ENCODE measurements at regions not wholly inside any gene's neighbourhood (a gene's known extent, or its start where the extent isn't known, plus 50 kb on each side); places are given as distances from the start of the nearest gene placed in this dataset.

DNA sequence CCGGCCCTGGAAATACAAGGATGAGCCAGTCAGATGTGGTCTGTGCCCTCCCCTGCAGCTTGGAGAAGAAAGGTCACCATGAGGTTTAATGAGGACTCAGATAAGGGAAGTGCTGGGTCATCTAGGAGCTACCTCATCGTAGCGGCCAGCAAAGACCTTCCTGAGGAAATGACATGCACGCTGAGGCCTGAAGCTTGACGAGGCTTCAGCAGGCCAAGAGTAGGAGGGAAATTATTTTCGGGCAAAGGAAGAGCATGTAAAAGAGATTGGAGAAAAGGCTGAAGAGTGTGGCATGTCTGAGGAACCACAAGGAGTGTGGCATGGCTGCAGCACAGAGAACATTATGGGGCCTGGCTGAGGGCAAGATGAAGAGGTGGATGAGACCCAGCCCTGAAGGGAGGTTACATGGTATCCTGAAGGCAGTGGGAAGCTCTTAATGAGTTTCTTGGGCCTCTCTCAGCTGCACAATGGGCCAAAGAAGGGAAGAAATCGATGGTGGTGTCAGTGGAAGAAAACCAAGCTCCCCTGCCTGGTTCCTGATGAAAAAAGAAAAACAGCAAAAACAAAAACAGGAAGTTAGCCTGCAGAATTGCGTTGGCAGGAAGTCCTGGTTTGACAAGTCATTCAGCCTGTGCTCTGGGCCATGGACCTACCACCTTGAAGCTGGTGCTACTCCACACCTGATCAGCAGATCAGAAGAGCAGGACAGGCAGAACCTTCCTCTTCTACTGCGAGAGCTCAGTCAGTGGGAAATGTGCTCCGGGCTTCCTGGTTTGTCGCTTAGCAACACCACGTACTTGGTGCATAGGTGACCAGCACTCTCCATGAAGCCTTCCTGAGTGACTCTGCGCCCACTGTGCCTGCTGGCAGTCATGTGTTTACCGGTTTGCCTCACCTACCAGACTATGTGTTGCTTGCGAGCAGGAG lies 134.5 kb upstream of the KLF3 start (continued):
- TF ChIP-seq RBM25 (IDR thresholded peaks at IDR 0.05; ENCODE audit: low read depth, low read length, severe bottlenecking) = no peak
- TF ChIP-seq NBN (IDR thresholded peaks at IDR 0.05; ENCODE audit: low read depth) = peak; percentile 84
- TF ChIP-seq KDM4B (IDR thresholded peaks at IDR 0.05; ENCODE audit: borderline replicate concordance in 2 of 2, low read depth in 1 of 2) = 0 out of 4 replicates have a peak, but pooled peaks of 1 of the 2 experiments have one; percentile 48
- TF ChIP-seq, protein P1, sequence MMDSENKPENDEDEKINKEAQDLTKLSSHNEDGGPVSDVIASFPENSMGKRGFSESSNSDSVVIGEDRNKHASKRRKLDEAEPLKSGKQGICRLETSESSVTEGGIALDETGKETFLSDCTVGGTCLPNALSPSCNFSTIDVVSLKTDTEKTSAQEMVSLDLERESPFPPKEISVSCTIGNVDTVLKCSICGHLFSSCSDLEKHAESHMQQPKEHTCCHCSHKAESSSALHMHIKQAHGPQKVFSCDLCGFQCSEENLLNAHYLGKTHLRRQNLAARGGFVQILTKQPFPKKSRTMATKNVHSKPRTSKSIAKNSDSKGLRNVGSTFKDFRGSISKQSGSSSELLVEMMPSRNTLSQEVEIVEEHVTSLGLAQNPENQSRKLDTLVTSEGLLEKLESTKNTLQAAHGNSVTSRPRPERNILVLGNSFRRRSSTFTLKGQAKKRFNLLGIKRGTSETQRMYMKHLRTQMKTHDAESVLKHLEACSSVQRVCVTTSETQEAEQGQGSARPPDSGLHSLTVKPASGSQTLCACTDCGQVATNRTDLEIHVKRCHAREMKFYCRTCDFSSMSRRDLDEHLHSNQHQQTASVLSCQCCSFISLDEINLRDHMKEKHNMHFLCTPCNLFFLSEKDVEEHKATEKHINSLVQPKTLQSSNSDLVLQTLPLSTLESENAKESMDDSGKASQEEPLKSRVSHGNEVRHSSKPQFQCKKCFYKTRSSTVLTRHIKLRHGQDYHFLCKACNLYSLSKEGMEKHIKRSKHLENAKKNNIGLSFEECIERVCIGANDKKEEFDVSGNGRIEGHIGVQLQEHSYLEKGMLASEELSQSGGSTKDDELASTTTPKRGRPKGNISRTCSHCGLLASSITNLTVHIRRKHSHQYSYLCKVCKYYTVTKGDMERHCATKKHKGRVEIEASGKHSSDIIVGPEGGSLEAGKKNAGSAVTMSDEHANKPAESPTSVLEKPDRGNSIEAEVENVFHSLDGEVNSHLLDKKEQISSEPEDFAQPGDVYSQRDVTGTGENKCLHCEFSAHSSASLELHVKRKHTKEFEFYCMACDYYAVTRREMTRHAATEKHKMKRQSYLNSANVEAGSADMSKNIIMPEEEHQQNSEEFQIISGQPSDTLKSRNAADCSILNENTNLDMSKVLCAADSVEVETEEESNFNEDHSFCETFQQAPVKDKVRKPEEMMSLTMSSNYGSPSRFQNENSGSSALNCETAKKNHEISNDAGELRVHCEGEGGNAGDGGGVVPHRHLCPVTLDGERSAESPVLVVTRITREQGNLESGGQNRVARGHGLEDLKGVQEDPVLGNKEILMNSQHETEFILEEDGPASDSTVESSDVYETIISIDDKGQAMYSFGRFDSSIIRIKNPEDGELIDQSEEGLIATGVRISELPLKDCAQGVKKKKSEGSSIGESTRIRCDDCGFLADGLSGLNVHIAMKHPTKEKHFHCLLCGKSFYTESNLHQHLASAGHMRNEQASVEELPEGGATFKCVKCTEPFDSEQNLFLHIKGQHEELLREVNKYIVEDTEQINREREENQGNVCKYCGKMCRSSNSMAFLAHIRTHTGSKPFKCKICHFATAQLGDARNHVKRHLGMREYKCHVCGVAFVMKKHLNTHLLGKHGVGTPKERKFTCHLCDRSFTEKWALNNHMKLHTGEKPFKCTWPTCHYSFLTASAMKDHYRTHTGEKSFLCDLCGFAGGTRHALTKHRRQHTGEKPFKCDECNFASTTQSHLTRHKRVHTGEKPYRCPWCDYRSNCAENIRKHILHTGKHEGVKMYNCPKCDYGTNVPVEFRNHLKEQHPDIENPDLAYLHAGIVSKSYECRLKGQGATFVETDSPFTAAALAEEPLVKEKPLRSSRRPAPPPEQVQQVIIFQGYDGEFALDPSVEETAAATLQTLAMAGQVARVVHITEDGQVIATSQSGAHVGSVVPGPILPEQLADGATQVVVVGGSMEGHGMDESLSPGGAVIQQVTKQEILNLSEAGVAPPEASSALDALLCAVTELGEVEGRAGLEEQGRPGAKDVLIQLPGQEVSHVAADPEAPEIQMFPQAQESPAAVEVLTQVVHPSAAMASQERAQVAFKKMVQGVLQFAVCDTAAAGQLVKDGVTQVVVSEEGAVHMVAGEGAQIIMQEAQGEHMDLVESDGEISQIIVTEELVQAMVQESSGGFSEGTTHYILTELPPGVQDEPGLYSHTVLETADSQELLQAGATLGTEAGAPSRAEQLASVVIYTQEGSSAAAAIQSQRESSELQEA (IDR thresholded peaks at IDR 0.05; ENCODE audit: low read depth) = no peak
- no peak for TF ChIP-seq FOXA1 (IDR thresholded peaks at IDR 0.05; ENCODE audit: borderline replicate concordance)
- TF ChIP-seq FOXA3 (CRISPR knock-in tag; conservative IDR thresholded peaks at IDR 0.05 in 1 of 2, IDR thresholded peaks at IDR 0.05 in 1 of 2) = no peak
- no peak for TF ChIP-seq RBM14 (IDR thresholded peaks at IDR 0.05; ENCODE audit: borderline replicate concordance, insufficient read depth, low read depth, low read length)
- TF ChIP-seq, protein P2, sequence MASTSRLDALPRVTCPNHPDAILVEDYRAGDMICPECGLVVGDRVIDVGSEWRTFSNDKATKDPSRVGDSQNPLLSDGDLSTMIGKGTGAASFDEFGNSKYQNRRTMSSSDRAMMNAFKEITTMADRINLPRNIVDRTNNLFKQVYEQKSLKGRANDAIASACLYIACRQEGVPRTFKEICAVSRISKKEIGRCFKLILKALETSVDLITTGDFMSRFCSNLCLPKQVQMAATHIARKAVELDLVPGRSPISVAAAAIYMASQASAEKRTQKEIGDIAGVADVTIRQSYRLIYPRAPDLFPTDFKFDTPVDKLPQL (IDR thresholded peaks at IDR 0.05; ENCODE audit: extremely low read depth, insufficient read length) = no peak
- no peak; the same call in 1 of the 2 replicates for TF ChIP-seq SREBF1 (IDR thresholded peaks at IDR 0.05; ENCODE audit: borderline replicate concordance, low read depth, low read length)
- no peak for TF ChIP-seq ZNF140 (CRISPR knock-in tag; IDR thresholded peaks at IDR 0.05)
- TF ChIP-seq, protein P3, sequence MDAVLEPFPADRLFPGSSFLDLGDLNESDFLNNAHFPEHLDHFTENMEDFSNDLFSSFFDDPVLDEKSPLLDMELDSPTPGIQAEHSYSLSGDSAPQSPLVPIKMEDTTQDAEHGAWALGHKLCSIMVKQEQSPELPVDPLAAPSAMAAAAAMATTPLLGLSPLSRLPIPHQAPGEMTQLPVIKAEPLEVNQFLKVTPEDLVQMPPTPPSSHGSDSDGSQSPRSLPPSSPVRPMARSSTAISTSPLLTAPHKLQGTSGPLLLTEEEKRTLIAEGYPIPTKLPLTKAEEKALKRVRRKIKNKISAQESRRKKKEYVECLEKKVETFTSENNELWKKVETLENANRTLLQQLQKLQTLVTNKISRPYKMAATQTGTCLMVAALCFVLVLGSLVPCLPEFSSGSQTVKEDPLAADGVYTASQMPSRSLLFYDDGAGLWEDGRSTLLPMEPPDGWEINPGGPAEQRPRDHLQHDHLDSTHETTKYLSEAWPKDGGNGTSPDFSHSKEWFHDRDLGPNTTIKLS (IDR thresholded peaks at IDR 0.05; ENCODE audit: borderline replicate concordance, low read depth) = no peak; the same call in 1 of the 2 replicates
- peak; percentile 95 for TF ChIP-seq ZNF316 (IDR thresholded peaks at IDR 0.05)
- no peak for TF ChIP-seq TFAM (CRISPR knock-in tag; conservative IDR thresholded peaks at IDR 0.05)
- TF ChIP-seq, protein P4, sequence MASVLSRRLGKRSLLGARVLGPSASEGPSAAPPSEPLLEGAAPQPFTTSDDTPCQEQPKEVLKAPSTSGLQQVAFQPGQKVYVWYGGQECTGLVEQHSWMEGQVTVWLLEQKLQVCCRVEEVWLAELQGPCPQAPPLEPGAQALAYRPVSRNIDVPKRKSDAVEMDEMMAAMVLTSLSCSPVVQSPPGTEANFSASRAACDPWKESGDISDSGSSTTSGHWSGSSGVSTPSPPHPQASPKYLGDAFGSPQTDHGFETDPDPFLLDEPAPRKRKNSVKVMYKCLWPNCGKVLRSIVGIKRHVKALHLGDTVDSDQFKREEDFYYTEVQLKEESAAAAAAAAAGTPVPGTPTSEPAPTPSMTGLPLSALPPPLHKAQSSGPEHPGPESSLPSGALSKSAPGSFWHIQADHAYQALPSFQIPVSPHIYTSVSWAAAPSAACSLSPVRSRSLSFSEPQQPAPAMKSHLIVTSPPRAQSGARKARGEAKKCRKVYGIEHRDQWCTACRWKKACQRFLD (CRISPR knock-in tag; IDR thresholded peaks at IDR 0.05) = peak; percentile 98

Measured in K562 (cell line).